Ectodermal cell (in vitro differentiated cells): ENCODE measurements at regions not wholly inside any gene's neighbourhood (a gene's known extent, or its start where the extent isn't known, plus 50 kb on each side); places are given as distances from the start of the nearest gene placed in this dataset.
"Not testable (repeated sequence)": the region's sequence is repeated elsewhere in the genome, so short reads cannot be mapped to it uniquely, and the experiment has no call there.

Experiments
- H3K27ac ChIP-seq: 2 replicates; pipeline ENCODE4 v1.7.0; 2013; ENCODE audit warnings: mild to moderate bottlenecking, low read depth, low read length; ENCODE audit not compliant: insufficient read depth, poor library complexity, severe bottlenecking
- H3K27me3 ChIP-seq: 2 replicates; pipeline ENCODE4 v1.7.0; 2013; ENCODE audit warnings: mild to moderate bottlenecking, low read length; ENCODE audit not compliant: insufficient read depth, control insufficient read depth, poor library complexity, severe bottlenecking
- H3K36me3 ChIP-seq: one replicate; pipeline ENCODE4 v1.7.0; 2013; ENCODE audit warnings: low read length; ENCODE audit not compliant: control insufficient read depth, insufficient read depth
- H3K4me1 ChIP-seq: one replicate; pipeline ENCODE4 v1.7.0; 2013; ENCODE audit warnings: low read length; ENCODE audit not compliant: control insufficient read depth, insufficient read depth
- H3K4me3 ChIP-seq: 2 replicates; pipeline ENCODE4 v1.7.0; 2013; ENCODE audit warnings: low read depth, low read length, control low read depth; ENCODE audit not compliant: insufficient read depth
- H3K9me3 ChIP-seq: 2 replicates; pipeline ENCODE4 v1.7.0; 2013; ENCODE audit warnings: mild to moderate bottlenecking, low read length, moderate library complexity; ENCODE audit not compliant: control insufficient read depth
- WGBS, 2 experiments: methylation state at CpG; one replicate each; pipeline ENCODE4 v1.1.7; 2013; ENCODE audit warnings: missing lambda C conversion rate in 2 of 2; 5-methylcytosine and 5-hydroxymethylcytosine counted together

- Histone ChIP-seq H3K4me1 (peaks cover 42% of the 10 kb centered on the region), H3K27me3 (no peaks in the 10 kb centered on the region), H3K27ac (peak overlapping the region; percentile 67), H3K9me3 (no peaks in the 10 kb centered on the region), H3K36me3 (no peaks in the 10 kb centered on the region), H3K4me3 (no peak overlapping the region)
- WGBS, 2 experiments: 53 to 59% methylated on average over 21 of the region's 21 CpGs
Measured at GRCh38 chr16:85202631-85203461, 90.6 kb upstream of the CIBAR2 start.

- WGBS, 2 experiments: 91 to 92% methylated on average over 5 of the region's 5 CpGs
- peaks cover 44% of the 10 kb centered on the region for H3K4me1 ChIP-seq
- no peaks in the 10 kb centered on the region for H3K27me3 ChIP-seq
- H3K27ac ChIP-seq: no peak overlapping the region
- H3K36me3 ChIP-seq: no peaks in the 10 kb centered on the region
- no peaks in the 10 kb centered on the region for H3K9me3 ChIP-seq
- H3K4me3 ChIP-seq: no peak overlapping the region
Measured at GRCh38 chr16:85203462-85203813, 91.2 kb upstream of the CIBAR2 start.

- 86% methylated on average over 7 of the region's 7 CpGs for WGBS, 2 experiments
- Histone ChIP-seq H3K27me3 (no peaks in the 10 kb centered on the region), H3K4me1 (peaks cover 44% of the 10 kb centered on the region), H3K4me3 (no peak overlapping the region), H3K9me3 (no peaks in the 10 kb centered on the region), H3K27ac (no peak overlapping the region), H3K36me3 (no peaks in the 10 kb centered on the region)
Measured at GRCh38 chr16:85204242-85205010, 92.2 kb upstream of the CIBAR2 start.

GRCh38 chr16:85205257-85205656 is 93.0 kb upstream of the CIBAR2 start:
- 84 to 89% methylated on average over 6 of the region's 6 CpGs for WGBS, 2 experiments
- peaks cover 44% of the 10 kb centered on the region for H3K4me1 ChIP-seq
- not testable (repeated sequence) for H3K27ac ChIP-seq, H3K27me3 ChIP-seq, H3K4me3 ChIP-seq, H3K36me3 ChIP-seq, H3K9me3 ChIP-seq

GRCh38 chr16:85205747-85206471 is 93.6 kb upstream of the CIBAR2 start:
- WGBS, 2 experiments: 60 to 69% methylated on average over 23 of the region's 23 CpGs
- no peak overlapping the region for H3K27ac ChIP-seq

GRCh38 chr16:85206472-85207356 is 94.4 kb upstream of the CIBAR2 start:
- H3K27ac ChIP-seq: no peak overlapping the region
- H3K4me1 ChIP-seq: peaks cover 41% of the 10 kb centered on the region

More at GRCh38 chr16:85205747-85206471, 93.6 kb upstream of the CIBAR2 start:
- H3K4me1 ChIP-seq: peaks cover 44% of the 10 kb centered on the region
- H3K36me3 ChIP-seq: no peaks in the 10 kb centered on the region
- no peaks in the 10 kb centered on the region for H3K27me3 ChIP-seq
- H3K4me3 ChIP-seq: no peak overlapping the region
- H3K9me3 ChIP-seq: no peaks in the 10 kb centered on the region

GRCh38 chr16:85207357-85207921 is 95.2 kb upstream of the CIBAR2 start:
- Histone ChIP-seq H3K27me3 (no peaks in the 10 kb centered on the region), H3K9me3 (no peaks in the 10 kb centered on the region), H3K4me1 (peaks cover 33% of the 10 kb centered on the region), H3K27ac (no peak overlapping the region), H3K36me3 (no peaks in the 10 kb centered on the region), H3K4me3 (no peak overlapping the region)
- 73 to 74% methylated on average over 24 of the region's 24 CpGs for WGBS, 2 experiments

More at GRCh38 chr16:85206472-85207356, 94.4 kb upstream of the CIBAR2 start:
- 34 to 36% methylated on average over 29 to 31 of the region's 31 CpGs for WGBS, 2 experiments
- H3K36me3 ChIP-seq: no peaks in the 10 kb centered on the region
- H3K4me3 ChIP-seq: no peak overlapping the region
- no peaks in the 10 kb centered on the region for H3K9me3 ChIP-seq
- no peaks in the 10 kb centered on the region for H3K27me3 ChIP-seq

- WGBS, 2 experiments: 93% methylated on average over 17 of the region's 17 CpGs
- Histone ChIP-seq H3K9me3 (no peaks in the 10 kb centered on the region), H3K4me1 (peaks cover 26% of the 10 kb centered on the region)
Measured at GRCh38 chr16:85208181-85208580, 95.9 kb upstream of the CIBAR2 start.

More at GRCh38 chr16:85208181-85208580, 95.9 kb upstream of the CIBAR2 start:
- Histone ChIP-seq H3K36me3 (no peaks in the 10 kb centered on the region), H3K27ac (no peak overlapping the region), H3K27me3 (no peaks in the 10 kb centered on the region), H3K4me3 (no peak overlapping the region)
